Lower lobe of right lung (tissue), 2 donors: ENCODE measurements at regions not wholly inside any gene's neighbourhood (a gene's known extent, or its start where the extent isn't known, plus 50 kb on each side); places are given as distances from the start of the nearest gene placed in this dataset.

Experiments used
- ATAC-seq, 2 donors: fragments of 200-7000 bp; cut with Tn5 transposase; one replicate each; pipeline ENCODE4 v1.9.1; 2020 to 2022; ENCODE audit warnings: mild to moderate bottlenecking in 2 of 2, moderate library complexity in 2 of 2
- DNase-seq: peaks from one replicate; pipeline ENCODE4 v3.0.0-alpha.2; 2020
- H3K27ac ChIP-seq: fragments of 200-600 bp; one replicate; pipeline ENCODE4 v1.8.0; 2022
- H3K27me3 ChIP-seq: fragments of 200-600 bp; one replicate; pipeline ENCODE4 v1.8.0; 2022; ENCODE audit warnings: low read depth
- H3K36me3 ChIP-seq: fragments of 200-600 bp; one replicate; pipeline ENCODE4 v1.8.0; 2022; ENCODE audit warnings: mild to moderate bottlenecking
- H3K4me1 ChIP-seq: fragments of 200-600 bp; one replicate; pipeline ENCODE4 v1.8.0; 2022
- H3K4me3 ChIP-seq: fragments of 200-600 bp; one replicate; pipeline ENCODE4 v1.8.0; 2022; ENCODE audit warnings: mild to moderate bottlenecking
- H3K9me3 ChIP-seq: fragments of 200-600 bp; one replicate; pipeline ENCODE4 v1.8.0; 2022
- intact Hi-C: fragments of 100-400 bp; cut with DNase I; formaldehyde crosslinking; loops from one replicate; pipeline ENCODE4 v1.11.0; 2022
- TF ChIP-seq, protein P1 (sequence below): fragments of 200-600 bp; IDR thresholded peaks from one replicate; pipeline ENCODE4 v1.8.0; 2022; ENCODE audit warnings: antibody characterized with exemption, mild to moderate bottlenecking
- donor health status: DM: no; HTN: yes; CAD: no; lungs with severe emphysema.

DNA sequence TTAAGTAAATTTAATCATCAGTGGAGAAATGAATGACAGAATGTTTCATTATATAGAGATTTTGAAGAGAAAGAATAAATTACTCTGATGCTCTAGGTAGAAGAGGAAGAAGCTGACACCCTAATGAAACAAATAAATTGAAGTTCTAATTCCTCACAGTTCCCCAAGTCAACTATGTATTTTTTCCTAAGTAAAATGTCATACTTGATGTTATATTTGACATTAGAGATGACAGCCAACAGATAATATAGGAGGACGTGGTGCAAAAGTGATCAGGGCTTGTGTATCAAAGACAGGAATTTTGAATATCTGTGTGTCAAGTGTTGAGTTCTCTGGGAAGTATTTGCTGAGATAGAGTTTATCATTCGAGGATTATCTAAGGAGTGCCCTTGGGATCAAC, 81.2 kb upstream of the CADPS start:
- Histone ChIP-seq H3K36me3 (no peaks in the 10 kb centered on the region), H3K9me3 (no peaks in the 10 kb centered on the region), H3K4me3 (no peak overlapping the region), H3K4me1 (no peaks in the 10 kb centered on the region), H3K27ac (no peak overlapping the region), H3K27me3 (no peaks in the 10 kb centered on the region)
- DNase-seq (no peak), ATAC-seq (no peak)
- intact Hi-C loops: no loop called here
- TF ChIP-seq, protein P1, sequence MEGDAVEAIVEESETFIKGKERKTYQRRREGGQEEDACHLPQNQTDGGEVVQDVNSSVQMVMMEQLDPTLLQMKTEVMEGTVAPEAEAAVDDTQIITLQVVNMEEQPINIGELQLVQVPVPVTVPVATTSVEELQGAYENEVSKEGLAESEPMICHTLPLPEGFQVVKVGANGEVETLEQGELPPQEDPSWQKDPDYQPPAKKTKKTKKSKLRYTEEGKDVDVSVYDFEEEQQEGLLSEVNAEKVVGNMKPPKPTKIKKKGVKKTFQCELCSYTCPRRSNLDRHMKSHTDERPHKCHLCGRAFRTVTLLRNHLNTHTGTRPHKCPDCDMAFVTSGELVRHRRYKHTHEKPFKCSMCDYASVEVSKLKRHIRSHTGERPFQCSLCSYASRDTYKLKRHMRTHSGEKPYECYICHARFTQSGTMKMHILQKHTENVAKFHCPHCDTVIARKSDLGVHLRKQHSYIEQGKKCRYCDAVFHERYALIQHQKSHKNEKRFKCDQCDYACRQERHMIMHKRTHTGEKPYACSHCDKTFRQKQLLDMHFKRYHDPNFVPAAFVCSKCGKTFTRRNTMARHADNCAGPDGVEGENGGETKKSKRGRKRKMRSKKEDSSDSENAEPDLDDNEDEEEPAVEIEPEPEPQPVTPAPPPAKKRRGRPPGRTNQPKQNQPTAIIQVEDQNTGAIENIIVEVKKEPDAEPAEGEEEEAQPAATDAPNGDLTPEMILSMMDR: no peak

DNA sequence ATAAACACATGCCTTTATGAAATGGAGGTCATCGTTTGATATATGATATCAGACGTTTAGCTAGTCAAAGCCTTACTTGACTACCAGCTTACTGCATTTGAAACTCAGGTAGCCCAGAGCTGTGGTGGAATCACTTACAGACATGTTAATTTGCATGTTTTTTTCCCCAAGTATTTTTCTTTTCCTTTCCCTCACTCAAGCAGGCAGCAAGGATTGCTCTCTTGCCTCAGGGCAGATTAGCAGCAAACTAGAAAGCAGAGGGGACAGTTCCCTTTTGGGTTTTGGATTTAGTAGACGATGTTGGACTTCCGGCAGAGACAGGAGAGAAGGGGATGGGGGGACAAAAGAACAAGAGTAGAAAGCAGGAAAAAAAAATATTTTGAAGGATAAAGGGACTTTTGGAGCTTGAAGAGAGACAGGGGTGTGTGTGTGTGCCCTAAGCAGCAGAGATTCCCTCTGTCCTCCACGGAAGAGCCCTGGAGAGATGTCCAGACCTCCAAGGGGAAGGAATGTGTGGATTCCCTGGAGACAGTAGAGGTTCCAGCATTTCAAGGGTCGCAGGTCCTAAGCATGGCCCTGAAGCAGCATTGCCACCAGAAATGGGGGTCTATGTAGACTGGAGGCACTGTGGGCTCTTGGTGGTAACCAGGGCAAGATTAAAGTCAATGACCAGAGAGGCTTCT, 86.8 kb upstream of the CADPS start:
- H3K4me1 ChIP-seq: no peaks in the 10 kb centered on the region
- no peaks in the 10 kb centered on the region for H3K27me3 ChIP-seq
- H3K36me3 ChIP-seq: no peaks in the 10 kb centered on the region
- DNase-seq (no peak), ATAC-seq (no peak)
- intact Hi-C loops: no loop called here
- TF ChIP-seq, protein P1: no peak
- H3K27ac ChIP-seq: no peak overlapping the region
- no peaks in the 10 kb centered on the region for H3K9me3 ChIP-seq
- H3K4me3 ChIP-seq: no peak overlapping the region

DNA sequence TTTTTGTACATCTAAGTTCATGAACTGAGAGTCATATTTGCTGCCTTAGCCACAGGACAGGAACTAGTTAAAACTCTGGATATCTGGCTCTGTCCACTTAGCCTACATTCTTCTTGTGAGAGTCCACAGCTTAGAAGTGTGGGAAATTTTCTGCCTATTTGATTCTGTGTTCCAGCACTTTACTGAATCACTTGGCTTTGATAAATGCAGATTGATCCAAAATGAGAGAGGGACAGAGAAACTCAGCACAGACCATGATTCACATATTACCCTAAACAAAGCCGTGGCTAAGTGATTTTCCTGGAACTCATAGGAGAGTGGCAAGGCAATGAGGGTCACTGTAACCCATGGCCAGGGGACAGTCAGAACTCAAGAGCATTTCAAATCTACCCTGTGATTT, 87.5 kb upstream of the CADPS start:
- intact Hi-C loops: no loop called here
- Histone ChIP-seq H3K36me3 (no peaks in the 10 kb centered on the region), H3K4me3 (no peak overlapping the region)

DNA sequence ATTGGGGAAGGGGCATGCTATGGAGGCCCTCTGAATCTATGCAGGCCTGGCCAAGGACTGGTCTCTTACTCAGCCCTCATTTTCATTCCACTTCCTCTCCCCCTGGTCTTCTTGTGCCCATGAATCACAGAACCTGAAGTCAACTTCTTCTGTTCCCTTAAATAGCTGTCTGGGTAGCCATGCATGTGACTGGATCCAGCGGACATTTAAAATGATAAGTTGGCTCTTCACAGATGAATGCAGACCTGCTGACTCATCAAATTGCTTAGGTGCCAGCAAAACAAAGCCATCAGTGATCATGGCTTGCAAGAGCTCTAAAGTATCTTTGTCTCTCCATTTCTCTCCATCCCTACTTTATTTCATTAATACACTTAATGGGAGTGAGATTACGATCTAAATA, 90.1 kb upstream of the CADPS start:
- Histone ChIP-seq H3K4me1 (no peaks in the 10 kb centered on the region), H3K36me3 (no peaks in the 10 kb centered on the region), H3K9me3 (no peaks in the 10 kb centered on the region), H3K4me3 (no peak overlapping the region), H3K27me3 (no peaks in the 10 kb centered on the region), H3K27ac (no peak overlapping the region)
- intact Hi-C loops: no loop called here
- no peak for ATAC-seq
- TF ChIP-seq, protein P1: no peak
- DNase-seq: no peak

More for the DNA sequence above, 87.5 kb upstream of the CADPS start:
- TF ChIP-seq, protein P1: no peak
- Histone ChIP-seq H3K4me1 (no peaks in the 10 kb centered on the region), H3K9me3 (no peaks in the 10 kb centered on the region), H3K27ac (no peak overlapping the region), H3K27me3 (no peaks in the 10 kb centered on the region)
- DNase-seq (no peak), ATAC-seq (no peak)

DNA sequence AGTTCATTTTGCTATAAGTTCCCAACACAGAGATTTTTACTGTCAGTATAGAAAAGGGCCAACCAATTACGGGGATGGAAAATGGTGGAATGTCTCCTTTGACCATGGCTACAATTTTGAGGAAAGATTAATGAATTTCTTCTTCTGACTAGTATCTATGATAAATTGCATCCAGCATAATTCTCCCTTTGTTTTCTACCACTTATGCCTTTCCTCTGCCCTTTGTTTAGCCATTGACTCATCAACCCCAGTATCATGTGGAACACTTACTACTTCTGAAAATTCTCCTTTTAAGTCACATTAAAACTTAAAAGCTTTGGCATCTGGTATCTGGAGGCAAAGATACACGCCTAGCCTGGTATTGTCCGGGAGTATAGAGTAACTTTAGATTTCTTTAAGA, 92.9 kb upstream of the CADPS start:
- TF ChIP-seq, protein P1: no peak
- Histone ChIP-seq H3K27ac (no peak overlapping the region), H3K9me3 (no peaks in the 10 kb centered on the region), H3K4me3 (no peak overlapping the region), H3K36me3 (no peaks in the 10 kb centered on the region), H3K27me3 (no peaks in the 10 kb centered on the region), H3K4me1 (no peaks in the 10 kb centered on the region)
- DNase-seq (no peak), ATAC-seq (no peak)
- intact Hi-C loops: no loop called here

DNA sequence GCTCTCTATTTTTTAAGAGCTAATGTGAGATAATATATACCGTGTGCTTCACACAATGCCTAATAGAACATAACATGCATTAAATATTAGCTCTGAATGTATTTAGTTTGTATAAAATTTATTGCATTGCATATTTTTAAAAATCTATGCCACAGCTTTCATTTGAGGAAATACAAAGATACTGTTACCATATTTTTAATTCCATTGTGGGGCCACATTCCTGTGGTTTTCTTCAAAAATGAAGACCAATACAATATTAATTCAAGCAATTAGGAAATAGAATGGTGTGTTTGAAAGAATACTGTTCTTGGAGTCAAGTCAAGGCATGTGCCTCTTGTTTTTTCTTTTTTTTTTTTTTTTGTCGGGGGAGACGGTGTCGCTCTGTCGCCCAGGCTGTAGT, 95.4 kb upstream of the CADPS start:
- TF ChIP-seq, protein P1: no peak
- ATAC-seq: no peak
- no peaks in the 10 kb centered on the region for H3K4me1 ChIP-seq

More for the DNA sequence above, 95.4 kb upstream of the CADPS start:
- Histone ChIP-seq H3K27ac (no peak overlapping the region), H3K4me3 (no peak overlapping the region), H3K36me3 (no peaks in the 10 kb centered on the region), H3K27me3 (no peaks in the 10 kb centered on the region), H3K9me3 (no peaks in the 10 kb centered on the region)
- no peak for DNase-seq
- intact Hi-C loops: no loop called here
